Amygdala (tissue), 56 donors: ENCODE measurements at regions not wholly inside any gene's neighbourhood (a gene's known extent, or its start where the extent isn't known, plus 50 kb on each side); places are given as distances from the start of the nearest gene placed in this dataset.

ENCODE experiments used
- DNase-seq, 56 donors: peaks; one replicate each; lab custom pipeline; 2025; lab: John Stamatoyannopoulos, UW

DNA sequence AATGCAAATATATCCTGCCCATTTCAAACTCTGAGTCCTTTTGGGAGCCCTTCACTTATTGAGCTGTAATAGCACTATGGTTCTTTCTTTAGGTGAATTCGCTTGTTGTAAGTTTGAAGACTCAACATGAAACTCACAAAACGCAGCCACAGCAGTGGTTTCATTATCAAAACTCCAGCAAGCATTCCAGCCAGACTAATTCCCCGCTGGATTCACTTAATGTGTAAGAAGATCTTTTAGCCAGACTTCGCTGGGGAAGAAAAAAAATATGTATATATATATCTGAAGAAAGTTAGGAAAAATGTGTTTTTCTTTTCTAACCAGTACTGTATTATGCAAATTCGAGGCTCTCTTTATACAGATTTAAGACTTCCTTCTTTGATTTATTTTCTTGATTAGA is 241.1 kb downstream of the WNT5A start:
- DNase-seq: no peak

GRCh38 chr3:55245351-55245750 is 241.8 kb downstream of the WNT5A start:
- DNase-seq: no peak

GRCh38 chr3:55244247-55244646 is 242.9 kb downstream of the WNT5A start:
- no peak for DNase-seq

- no peak for DNase-seq
Measured at GRCh38 chr3:55243678-55244077, 243.4 kb downstream of the WNT5A start.

- no peak for DNase-seq
Measured at GRCh38 chr3:55242921-55243320, 244.2 kb downstream of the WNT5A start.

DNA sequence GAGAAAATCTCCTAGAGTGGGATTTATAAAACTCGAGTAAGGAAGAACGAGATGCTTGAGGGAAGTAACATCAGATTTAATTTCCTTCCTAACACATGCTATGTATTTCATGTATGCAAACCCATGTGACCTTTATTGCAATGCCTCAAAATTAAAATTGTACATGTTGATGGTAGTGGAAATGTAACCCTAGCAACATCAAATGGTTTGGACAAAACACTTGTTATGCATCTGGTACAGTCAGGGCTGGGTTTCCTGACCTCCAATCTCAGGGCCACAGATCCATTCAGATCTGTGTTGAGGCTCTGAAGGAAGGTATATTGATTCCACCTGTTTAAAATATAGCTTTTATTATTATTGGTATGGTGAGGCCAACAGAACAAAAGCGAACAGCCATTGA is 246.0 kb downstream of the WNT5A start:
- no peak for DNase-seq

GRCh38 chr3:55235416-55235815 is 251.7 kb downstream of the WNT5A start:
- no peak for DNase-seq

DNA sequence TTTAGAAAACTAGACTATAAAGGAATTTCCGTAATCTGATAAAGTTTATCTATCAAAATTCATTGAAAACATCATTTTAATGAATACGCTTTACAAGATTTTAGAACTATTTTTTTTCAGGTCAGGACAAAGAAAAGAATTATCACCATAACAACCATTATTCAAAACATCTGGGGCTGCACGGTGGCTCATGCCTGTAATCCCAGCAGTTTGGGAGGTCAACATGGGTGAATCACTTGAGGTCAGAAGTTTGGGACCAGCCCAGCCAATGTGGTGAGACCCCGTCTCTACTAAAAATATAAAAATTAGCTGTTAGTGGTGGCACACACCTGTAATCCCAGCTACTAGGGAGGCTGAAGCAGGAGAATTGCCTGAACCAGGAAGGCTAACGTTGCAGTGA is 260.4 kb downstream of the WNT5A start:
- no peak for DNase-seq

DNA sequence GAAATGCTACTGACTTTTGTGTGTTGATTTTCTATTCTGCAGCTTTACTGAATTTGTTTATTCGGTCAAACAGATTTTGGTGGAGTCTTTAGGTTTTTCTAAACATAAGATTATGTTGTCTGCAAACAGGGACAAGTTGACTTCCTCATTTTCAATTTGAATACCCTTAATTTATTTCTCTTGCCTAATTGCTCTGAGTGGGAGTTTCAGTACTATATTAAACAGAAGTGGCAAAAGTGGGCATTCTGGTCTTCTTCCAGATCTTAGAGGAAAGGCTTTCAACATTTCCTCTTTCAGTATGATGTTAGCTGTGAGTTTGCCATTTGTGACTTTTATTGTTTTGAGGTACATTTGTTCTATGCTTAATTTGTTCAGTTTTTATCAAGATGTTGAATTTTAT is 268.5 kb downstream of the WNT5A start:
- DNase-seq: no peak

DNA sequence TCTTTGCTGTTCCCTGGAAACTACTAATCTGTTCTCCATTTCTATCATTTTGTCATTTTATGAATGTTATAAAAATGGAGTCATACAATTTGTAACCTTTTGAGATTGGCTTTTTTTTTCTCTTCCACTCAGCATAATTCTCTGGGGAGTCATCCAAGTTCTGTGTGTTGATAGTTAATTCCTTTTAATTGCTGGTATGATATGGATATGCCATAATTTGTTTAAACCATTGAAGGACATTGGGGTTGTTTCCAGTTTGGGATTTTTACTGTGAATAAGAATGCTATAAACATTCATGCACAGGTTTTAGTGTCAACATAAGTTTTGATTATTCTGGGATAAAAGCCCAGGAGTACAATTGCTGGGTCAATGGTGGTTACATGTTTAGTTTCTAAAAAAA is 279.4 kb downstream of the WNT5A start:
- no peak for DNase-seq

GRCh38 chr3:55205990-55206389 is 278.1 kb upstream of the LRTM1 start:
- no peak for DNase-seq

GRCh38 chr3:55204417-55204816 is 276.6 kb upstream of the LRTM1 start:
- no peak for DNase-seq

DNA sequence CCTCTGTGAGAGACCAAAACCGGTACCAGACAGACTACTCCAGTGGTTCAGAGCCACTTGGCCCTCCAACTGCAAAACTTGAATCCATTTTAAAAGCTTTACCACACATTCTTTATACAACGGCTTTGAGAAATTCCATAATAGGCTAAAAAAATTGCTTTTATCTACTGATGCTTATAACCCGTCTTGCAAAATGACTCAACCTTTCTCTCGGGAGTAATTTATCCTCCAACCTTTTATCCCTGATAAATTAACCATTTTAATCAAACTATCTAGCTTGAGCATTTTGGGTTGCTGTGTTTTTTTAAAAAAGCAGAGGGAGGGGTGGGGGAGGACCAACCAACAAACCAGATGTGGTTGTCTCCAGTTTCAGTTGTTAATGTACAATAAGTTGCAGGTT is 275.7 kb upstream of the LRTM1 start:
- DNase-seq: no peak

DNA sequence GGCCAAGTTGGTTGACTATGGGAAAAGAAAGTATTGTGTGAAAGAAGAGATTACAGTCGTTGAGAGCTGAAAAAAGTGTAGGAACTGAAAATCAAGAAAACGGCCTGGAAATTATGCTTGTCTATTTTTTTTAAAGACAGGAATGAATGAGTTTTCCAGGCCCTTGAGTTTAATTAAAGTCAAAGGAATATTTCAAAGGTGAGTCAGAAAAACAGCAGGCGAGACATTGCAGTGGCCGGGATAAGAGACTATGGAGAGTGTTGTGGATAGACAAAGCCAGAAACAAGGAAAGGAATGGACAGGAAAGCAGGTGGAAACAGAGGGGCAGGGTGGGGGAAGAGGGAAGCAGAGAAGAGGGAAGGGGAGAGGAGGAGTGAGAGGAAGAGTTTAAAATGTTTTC is 275.1 kb upstream of the LRTM1 start:
- DNase-seq: no peak

DNA sequence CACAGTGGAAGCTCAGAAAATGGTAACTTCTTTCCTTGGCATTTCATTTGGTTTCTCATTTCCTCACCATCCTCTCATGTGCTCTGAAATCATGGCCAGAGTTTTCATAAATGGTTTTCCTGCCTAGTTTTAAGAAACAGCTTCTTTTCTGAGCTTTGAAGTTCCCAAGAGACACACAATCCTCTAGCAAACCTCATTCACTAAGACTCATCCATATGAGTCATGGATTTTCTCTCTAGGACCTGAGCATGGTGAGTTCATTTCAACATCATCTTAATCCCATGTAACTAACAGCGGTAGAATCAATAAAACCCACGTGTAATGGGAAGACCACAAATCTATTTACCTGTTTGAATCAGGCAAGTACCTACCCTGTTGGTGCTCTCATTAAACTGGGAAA is 274.5 kb upstream of the LRTM1 start:
- DNase-seq: no peak

- DNase-seq: no peak
Measured at GRCh38 chr3:55201779-55202178, 273.9 kb upstream of the LRTM1 start.

DNA sequence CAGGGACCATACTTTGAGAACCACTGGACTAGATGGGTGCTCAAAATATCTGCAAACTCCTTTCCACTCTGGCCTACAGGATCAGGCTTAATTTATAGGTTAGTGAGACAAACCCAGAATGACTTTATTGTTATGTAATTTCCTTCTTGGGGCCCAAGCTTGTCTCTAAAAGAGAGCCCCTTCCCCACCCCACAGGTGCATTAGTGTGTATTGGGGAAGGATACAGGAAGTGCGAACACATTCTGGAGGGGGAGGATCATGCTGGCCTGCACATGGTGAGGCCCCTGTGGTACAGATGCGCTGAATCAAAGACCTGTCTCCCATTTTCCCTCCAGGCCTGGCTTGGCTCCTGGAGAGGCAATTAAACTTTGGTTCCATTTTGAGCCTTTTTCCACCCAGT is 273.0 kb upstream of the LRTM1 start:
- DNase-seq: no peak

GRCh38 chr3:55198554-55198953 is 270.7 kb upstream of the LRTM1 start:
- peak in 1 of 56 donors; percentile 1 for DNase-seq

GRCh38 chr3:55197021-55197420 is 269.2 kb upstream of the LRTM1 start:
- DNase-seq: no peak

GRCh38 chr3:55196495-55196894 is 268.6 kb upstream of the LRTM1 start:
- no peak for DNase-seq

- no peak for DNase-seq
Measured at GRCh38 chr3:55194376-55194775, 266.5 kb upstream of the LRTM1 start.

- DNase-seq: no peak
Measured at GRCh38 chr3:55191911-55192775, 264.3 kb upstream of the LRTM1 start.

DNA sequence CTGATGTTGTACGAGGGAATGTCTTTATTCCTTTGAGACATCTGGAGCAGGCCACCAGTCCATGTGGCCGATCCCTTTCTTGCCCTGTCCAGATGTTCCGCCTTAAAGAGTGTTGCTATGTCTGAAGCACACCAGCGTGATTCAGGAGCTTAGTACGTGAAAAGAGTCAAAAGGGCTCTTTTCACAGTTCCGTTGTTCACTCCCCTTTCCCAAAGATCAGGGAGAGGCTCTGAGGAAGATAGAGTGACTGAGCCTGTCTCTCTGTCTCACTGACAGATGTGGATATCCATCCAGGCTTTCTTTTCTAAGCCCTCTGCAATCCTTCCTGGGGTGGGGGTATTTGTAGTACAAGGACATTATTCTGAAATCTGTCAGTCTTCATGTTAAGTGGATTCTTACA is 262.5 kb upstream of the LRTM1 start:
- no peak for DNase-seq
